ENCODE measurements at regions not wholly inside any gene's neighbourhood (a gene's known extent, or its start where the extent isn't known, plus 50 kb on each side); places are given as distances from the start of the nearest gene placed in this dataset.

DNA sequence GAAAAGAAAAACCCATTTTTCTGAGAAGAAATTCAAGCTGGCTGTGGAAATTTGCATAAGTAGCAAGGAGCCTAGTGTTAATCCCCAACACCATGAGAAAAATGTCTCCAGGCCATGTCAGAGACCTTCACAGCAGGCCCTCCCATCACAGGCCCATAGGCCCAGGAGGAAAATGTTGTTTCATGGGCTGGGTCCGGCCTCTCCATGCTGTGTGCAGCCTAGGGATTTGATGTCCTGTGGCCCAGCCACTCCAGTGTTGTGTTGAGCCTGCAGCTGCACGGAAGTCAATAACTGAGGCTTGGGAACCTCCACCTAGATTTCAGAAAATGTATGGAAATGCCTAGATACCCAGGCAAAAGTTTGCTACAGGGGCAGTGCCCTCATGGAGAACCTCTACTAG lies 432.2 kb downstream of the IPO8 start:
- TF ChIP-seq, protein P1, sequence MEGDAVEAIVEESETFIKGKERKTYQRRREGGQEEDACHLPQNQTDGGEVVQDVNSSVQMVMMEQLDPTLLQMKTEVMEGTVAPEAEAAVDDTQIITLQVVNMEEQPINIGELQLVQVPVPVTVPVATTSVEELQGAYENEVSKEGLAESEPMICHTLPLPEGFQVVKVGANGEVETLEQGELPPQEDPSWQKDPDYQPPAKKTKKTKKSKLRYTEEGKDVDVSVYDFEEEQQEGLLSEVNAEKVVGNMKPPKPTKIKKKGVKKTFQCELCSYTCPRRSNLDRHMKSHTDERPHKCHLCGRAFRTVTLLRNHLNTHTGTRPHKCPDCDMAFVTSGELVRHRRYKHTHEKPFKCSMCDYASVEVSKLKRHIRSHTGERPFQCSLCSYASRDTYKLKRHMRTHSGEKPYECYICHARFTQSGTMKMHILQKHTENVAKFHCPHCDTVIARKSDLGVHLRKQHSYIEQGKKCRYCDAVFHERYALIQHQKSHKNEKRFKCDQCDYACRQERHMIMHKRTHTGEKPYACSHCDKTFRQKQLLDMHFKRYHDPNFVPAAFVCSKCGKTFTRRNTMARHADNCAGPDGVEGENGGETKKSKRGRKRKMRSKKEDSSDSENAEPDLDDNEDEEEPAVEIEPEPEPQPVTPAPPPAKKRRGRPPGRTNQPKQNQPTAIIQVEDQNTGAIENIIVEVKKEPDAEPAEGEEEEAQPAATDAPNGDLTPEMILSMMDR (IDR thresholded peaks at IDR 0.05) = no peak
- no peak for TF ChIP-seq POLR2A (IDR thresholded peaks at IDR 0.05)
- TF ChIP-seq POLR2AphosphoS5 (IDR thresholded peaks at IDR 0.05) = no peak

All from gastroesophageal sphincter (tissue), 3 donors.